ENCODE measurements at regions not wholly inside any gene's neighbourhood (a gene's known extent, or its start where the extent isn't known, plus 50 kb on each side); places are given as distances from the start of the nearest gene placed in this dataset.

GRCh38 chr2:120960770-120961366 is 225.2 kb downstream of the GLI2 start:
- peaks cover 26% of the 10 kb centered on the region for H3K36me3 ChIP-seq (ENCODE audit: control insufficient read depth, insufficient read depth, low read length)
- no peaks in the 10 kb centered on the region for H3K9me3 ChIP-seq (ENCODE audit: control insufficient read depth, insufficient read depth, low read length)
- no peak overlapping the region for H3K4me3 ChIP-seq (ENCODE audit: low read depth, low read length)
- H3K27me3 ChIP-seq (ENCODE audit: control insufficient read depth, insufficient read depth, low read length), result no peaks in the 10 kb centered on the region
- H3K4me1 ChIP-seq (ENCODE audit: control insufficient read depth, insufficient read depth, low read length), result no peaks in the 10 kb centered on the region
- no peak overlapping the region for H3K27ac ChIP-seq (ENCODE audit: low read depth, low read length)
- H3K9ac ChIP-seq (ENCODE audit: low read depth, low read length), result no peak overlapping the region

DNA sequence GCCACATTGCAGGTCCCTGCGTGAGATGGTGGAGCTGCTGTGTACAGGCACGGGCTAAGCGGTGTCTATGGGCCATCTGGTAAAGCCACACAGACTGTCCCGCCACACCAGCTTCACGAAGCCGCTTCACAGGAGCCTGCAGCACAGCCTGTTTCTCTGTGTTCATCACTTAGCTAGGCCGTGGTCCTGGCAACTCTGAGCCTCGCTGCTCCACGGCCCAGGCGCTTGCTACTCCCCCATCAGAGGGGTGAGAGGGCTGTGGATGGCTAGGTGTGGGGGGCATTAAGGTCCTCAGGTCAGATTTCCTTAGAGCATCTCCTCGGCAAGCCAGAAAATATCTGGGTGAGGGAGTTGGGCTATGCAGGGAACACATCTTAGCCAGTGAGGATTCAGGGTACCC is 225.7 kb downstream of the GLI2 start:
- Histone ChIP-seq H3K9ac (ENCODE audit: low read depth, low read length) (no peak overlapping the region), H3K9me3 (ENCODE audit: control insufficient read depth, insufficient read depth, low read length) (no peaks in the 10 kb centered on the region), H3K4me1 (ENCODE audit: control insufficient read depth, insufficient read depth, low read length) (no peaks in the 10 kb centered on the region), H3K36me3 (ENCODE audit: control insufficient read depth, insufficient read depth, low read length) (peaks cover 22% of the 10 kb centered on the region), H3K27ac (ENCODE audit: low read depth, low read length) (no peak overlapping the region), H3K4me3 (ENCODE audit: low read depth, low read length) (no peak overlapping the region), H3K27me3 (ENCODE audit: control insufficient read depth, insufficient read depth, low read length) (no peaks in the 10 kb centered on the region)

DNA sequence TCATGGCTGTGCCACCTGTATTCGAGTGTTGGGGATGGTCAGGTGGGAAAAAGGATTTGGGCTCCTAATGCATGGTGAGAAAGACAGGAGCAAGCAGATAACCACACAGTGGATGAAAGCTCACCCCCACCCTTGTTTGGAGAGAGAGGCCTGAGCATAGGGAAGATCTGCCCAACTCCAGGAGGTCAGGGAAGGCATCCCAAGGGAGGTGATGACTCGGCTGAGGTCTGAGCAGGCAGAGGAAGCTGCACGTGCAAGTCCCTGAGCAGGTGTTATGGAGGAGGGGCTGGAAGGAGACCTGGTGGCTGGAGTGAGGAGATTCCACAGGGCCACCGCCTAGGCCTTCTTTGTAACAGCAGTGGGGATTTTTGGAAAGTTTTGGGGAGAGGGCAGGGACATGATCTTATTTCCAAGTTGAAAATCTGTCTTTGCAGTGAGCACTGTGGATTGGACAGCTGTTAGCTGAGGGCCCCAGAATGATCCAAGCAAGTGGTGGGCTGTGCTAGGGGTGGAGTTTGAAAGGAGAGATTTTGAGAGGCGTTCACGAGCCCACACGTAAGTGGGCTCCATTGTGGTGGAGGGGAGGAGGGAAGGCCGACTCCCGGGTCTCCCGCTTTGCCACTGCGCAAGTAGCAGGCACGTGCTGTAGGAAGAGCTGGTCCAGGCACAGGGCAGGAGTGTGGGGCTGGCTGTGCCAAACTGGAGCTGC is 228.5 kb downstream of the GLI2 start:
- H3K9ac ChIP-seq (ENCODE audit: low read depth, low read length), result no peak overlapping the region
- peaks cover 18% of the 10 kb centered on the region for H3K36me3 ChIP-seq (ENCODE audit: control insufficient read depth, insufficient read depth, low read length)
- H3K27me3 ChIP-seq (ENCODE audit: control insufficient read depth, insufficient read depth, low read length), result no peaks in the 10 kb centered on the region
- H3K4me3 ChIP-seq (ENCODE audit: low read depth, low read length), result no peak overlapping the region
- no peak overlapping the region for H3K27ac ChIP-seq (ENCODE audit: low read depth, low read length)
- H3K4me1 ChIP-seq (ENCODE audit: control insufficient read depth, insufficient read depth, low read length), result no peaks in the 10 kb centered on the region
- H3K9me3 ChIP-seq (ENCODE audit: control insufficient read depth, insufficient read depth, low read length), result no peaks in the 10 kb centered on the region

GRCh38 chr2:120964819-120965218 is 229.2 kb downstream of the GLI2 start:
- Histone ChIP-seq H3K4me3 (ENCODE audit: low read depth, low read length) (no peak overlapping the region), H3K9me3 (ENCODE audit: control insufficient read depth, insufficient read depth, low read length) (no peaks in the 10 kb centered on the region), H3K27me3 (ENCODE audit: control insufficient read depth, insufficient read depth, low read length) (no peaks in the 10 kb centered on the region), H3K27ac (ENCODE audit: low read depth, low read length) (no peak overlapping the region), H3K4me1 (ENCODE audit: control insufficient read depth, insufficient read depth, low read length) (peaks cover 4% of the 10 kb centered on the region; the same call in 1 of the 2 replicates), H3K36me3 (ENCODE audit: control insufficient read depth, insufficient read depth, low read length) (peaks cover 20% of the 10 kb centered on the region), H3K9ac (ENCODE audit: low read depth, low read length) (no peak overlapping the region)

DNA sequence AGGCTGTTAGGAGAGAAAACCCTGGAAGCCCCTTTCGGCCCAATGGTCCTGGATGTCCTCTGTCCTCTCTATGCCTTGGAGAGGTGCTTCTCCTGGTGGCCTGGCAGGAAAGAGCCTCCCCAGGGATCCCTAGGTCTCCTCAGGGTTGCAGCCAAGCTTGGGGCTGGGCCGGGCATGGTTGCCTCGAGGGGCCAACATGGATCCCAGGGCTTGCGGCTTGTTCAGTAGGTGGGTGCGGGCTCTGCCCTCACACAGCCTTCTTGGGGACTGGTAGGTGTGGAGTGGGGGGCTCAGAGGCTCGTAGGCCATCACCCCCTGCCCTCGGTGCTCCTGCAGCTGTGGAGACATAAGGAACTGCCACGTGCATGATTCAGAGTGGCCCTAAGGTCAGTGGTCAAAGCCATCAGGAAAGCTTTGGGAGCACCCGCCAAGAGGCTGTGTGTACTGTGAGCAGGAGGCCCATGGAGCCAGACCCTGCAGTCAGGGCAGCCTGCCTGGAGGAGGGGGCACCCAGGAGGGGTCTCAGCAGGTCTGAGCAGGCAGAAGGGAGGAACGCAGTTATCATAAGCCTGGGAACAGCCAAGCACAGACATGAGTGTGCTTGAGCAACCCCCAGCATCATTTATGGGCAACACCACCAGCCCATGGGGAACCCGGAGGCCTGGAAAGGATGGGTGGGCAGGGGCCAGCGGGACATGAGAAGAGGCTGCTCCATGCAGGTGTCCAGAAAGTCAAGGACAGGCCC is 231.0 kb downstream of the GLI2 start:
- H3K27ac ChIP-seq (ENCODE audit: low read depth, low read length), result no peak overlapping the region
- H3K36me3 ChIP-seq (ENCODE audit: control insufficient read depth, insufficient read depth, low read length), result peaks cover 39% of the 10 kb centered on the region
- no peaks in the 10 kb centered on the region for H3K9me3 ChIP-seq (ENCODE audit: control insufficient read depth, insufficient read depth, low read length)
- no peaks in the 10 kb centered on the region for H3K27me3 ChIP-seq (ENCODE audit: control insufficient read depth, insufficient read depth, low read length)
- H3K4me3 ChIP-seq (ENCODE audit: low read depth, low read length), result no peak overlapping the region
- H3K9ac ChIP-seq (ENCODE audit: low read depth, low read length), result no peak overlapping the region
- H3K4me1 ChIP-seq (ENCODE audit: control insufficient read depth, insufficient read depth, low read length), result peaks cover 5% of the 10 kb centered on the region; the same call in 1 of the 2 replicates

DNA sequence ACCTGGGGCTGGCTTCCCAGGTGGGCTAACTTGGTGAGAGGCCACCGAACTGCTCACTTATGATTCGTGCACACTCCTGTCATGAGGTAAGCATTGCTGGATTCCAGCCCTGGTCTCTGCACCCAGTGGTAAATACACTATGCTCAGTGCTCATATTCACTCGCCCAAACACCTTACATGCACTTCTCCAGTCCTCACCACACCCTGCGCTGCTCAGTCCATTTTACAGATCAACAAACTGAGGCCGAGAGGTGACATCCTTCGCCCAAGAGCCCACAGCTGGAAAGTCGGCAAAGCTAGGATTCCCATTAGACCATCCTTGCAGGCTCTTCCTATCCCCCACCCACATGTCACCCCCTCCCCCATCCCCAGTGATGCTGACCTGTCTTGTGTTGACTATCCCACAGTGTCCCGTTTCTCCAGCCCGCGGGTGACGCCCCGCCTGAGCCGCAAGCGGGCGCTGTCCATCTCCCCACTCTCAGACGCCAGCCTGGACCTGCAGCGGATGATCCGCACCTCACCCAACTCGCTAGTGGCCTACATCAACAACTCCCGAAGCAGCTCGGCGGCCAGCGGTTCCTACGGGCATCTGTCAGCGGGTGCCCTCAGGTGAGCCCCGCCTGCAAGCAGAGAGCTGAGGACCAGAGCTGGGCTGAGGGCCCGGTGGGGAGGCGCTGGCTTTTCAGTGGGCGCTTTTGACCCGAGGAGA is 232.8 kb downstream of the GLI2 start:
- Histone ChIP-seq H3K9ac (ENCODE audit: low read depth, low read length) (no peak overlapping the region), H3K9me3 (ENCODE audit: control insufficient read depth, insufficient read depth, low read length) (no peaks in the 10 kb centered on the region), H3K4me1 (ENCODE audit: control insufficient read depth, insufficient read depth, low read length) (peaks cover 5% of the 10 kb centered on the region; the same call in 1 of the 2 replicates), H3K27ac (ENCODE audit: low read depth, low read length) (no peak overlapping the region), H3K27me3 (ENCODE audit: control insufficient read depth, insufficient read depth, low read length) (no peaks in the 10 kb centered on the region), H3K4me3 (ENCODE audit: low read depth, low read length) (no peak overlapping the region), H3K36me3 (ENCODE audit: control insufficient read depth, insufficient read depth, low read length) (peaks cover 56% of the 10 kb centered on the region)

DNA sequence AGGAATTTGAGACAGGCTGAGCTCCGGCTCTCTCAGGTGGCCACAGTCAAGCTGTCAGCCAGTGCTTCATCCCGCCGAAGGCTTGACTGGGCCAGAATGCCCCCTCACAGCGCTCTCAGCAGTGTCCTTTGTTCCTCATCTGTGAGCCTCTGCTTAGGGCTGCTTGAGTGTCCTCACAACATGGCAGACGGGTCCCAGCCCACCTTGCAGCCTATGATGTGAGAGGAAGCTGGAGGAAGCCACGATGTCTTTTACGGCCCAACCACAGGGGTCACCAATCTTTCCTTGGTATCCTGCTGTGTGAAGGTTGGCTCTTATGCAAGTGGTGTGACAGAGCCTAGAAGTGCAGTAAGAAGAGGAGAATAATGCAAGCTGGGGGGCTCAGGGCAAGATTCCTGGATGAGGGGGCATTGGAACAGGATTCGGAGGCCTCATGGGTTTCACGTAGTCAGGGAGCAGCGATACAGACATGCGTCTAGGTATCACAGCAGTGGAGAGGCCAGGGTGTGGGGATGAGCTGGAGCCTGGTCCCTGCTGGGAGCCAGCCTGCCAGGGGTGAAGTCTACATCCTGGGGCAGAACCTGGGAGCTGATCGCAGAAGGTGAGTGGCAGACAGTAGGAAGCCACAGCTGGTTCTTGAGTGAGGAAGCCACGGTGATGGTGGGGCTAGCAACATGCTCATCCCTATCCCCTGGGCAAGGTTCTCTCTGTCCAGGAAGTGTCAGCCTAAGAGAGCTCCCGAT is 234.1 kb downstream of the GLI2 start:
- Histone ChIP-seq H3K9ac (ENCODE audit: low read depth, low read length) (no peak overlapping the region), H3K36me3 (ENCODE audit: control insufficient read depth, insufficient read depth, low read length) (peaks cover 70% of the 10 kb centered on the region), H3K27ac (ENCODE audit: low read depth, low read length) (no peak overlapping the region), H3K9me3 (ENCODE audit: control insufficient read depth, insufficient read depth, low read length) (no peaks in the 10 kb centered on the region), H3K27me3 (ENCODE audit: control insufficient read depth, insufficient read depth, low read length) (no peaks in the 10 kb centered on the region), H3K4me3 (ENCODE audit: low read depth, low read length) (no peak overlapping the region), H3K4me1 (ENCODE audit: control insufficient read depth, insufficient read depth, low read length) (peaks cover 5% of the 10 kb centered on the region; the same call in 1 of the 2 replicates)

GRCh38 chr2:120971866-120972265 is 236.2 kb downstream of the GLI2 start:
- no peaks in the 10 kb centered on the region for H3K9me3 ChIP-seq (ENCODE audit: control insufficient read depth, insufficient read depth, low read length)
- H3K9ac ChIP-seq (ENCODE audit: low read depth, low read length), result no peak overlapping the region
- H3K27ac ChIP-seq (ENCODE audit: low read depth, low read length), result no peak overlapping the region
- no peaks in the 10 kb centered on the region for H3K27me3 ChIP-seq (ENCODE audit: control insufficient read depth, insufficient read depth, low read length)
- H3K36me3 ChIP-seq (ENCODE audit: control insufficient read depth, insufficient read depth, low read length), result peaks cover 87% of the 10 kb centered on the region
- no peak overlapping the region for H3K4me3 ChIP-seq (ENCODE audit: low read depth, low read length)
- H3K4me1 ChIP-seq (ENCODE audit: control insufficient read depth, insufficient read depth, low read length), result peaks cover 5% of the 10 kb centered on the region; the same call in 1 of the 2 replicates

DNA sequence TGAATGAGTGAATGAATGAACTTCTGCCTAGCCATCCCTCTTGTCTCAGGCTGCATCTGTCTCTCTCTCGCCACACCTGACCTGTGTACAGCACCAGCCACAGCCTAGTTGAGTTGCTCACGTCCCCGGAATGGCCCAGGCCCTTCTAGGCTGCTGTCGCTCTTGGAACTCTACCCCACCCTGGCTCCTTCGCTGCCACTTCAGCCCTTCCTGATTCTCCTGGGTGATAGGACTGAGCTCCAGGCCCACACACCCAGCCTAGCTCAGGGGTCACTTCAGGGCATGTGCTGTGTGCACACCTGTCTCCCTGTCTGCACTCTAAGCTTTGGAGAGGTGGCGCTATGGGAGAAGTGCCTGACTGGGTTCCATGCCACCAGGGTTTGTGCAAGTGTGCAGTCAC is 236.6 kb downstream of the GLI2 start:
- H3K36me3 ChIP-seq (ENCODE audit: control insufficient read depth, insufficient read depth, low read length), result peaks cover 91% of the 10 kb centered on the region
- H3K9me3 ChIP-seq (ENCODE audit: control insufficient read depth, insufficient read depth, low read length), result no peaks in the 10 kb centered on the region
- H3K4me1 ChIP-seq (ENCODE audit: control insufficient read depth, insufficient read depth, low read length), result peaks cover 5% of the 10 kb centered on the region; the same call in 1 of the 2 replicates
- no peak overlapping the region for H3K27ac ChIP-seq (ENCODE audit: low read depth, low read length)
- H3K4me3 ChIP-seq (ENCODE audit: low read depth, low read length), result no peak overlapping the region
- no peaks in the 10 kb centered on the region for H3K27me3 ChIP-seq (ENCODE audit: control insufficient read depth, insufficient read depth, low read length)
- H3K9ac ChIP-seq (ENCODE audit: low read depth, low read length), result no peak overlapping the region

DNA sequence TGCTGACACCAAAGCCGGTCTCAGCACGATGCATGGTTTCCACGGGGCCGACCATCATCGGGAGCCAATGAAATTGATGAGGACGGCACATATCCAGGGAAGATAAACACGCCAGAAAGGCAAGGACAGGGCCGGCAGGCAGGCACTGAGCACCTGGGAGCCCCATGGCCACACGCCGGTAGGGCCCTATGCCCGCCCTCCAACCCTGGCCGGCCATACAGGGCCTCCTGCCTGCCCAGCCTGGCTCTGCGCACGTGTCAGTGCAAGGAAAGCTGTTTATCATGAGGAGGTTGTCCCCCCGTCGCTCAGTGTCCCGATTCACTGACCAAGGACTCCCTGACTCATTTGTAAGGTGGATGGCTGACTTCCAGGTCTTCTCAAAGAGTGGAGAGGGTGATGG is 237.5 kb downstream of the GLI2 start:
- peaks cover 96% of the 10 kb centered on the region for H3K36me3 ChIP-seq (ENCODE audit: control insufficient read depth, insufficient read depth, low read length)
- H3K4me1 ChIP-seq (ENCODE audit: control insufficient read depth, insufficient read depth, low read length), result peaks cover 5% of the 10 kb centered on the region; the same call in 1 of the 2 replicates
- H3K27me3 ChIP-seq (ENCODE audit: control insufficient read depth, insufficient read depth, low read length), result no peaks in the 10 kb centered on the region
- no peaks in the 10 kb centered on the region for H3K9me3 ChIP-seq (ENCODE audit: control insufficient read depth, insufficient read depth, low read length)
- no peak overlapping the region for H3K9ac ChIP-seq (ENCODE audit: low read depth, low read length)
- no peak overlapping the region for H3K4me3 ChIP-seq (ENCODE audit: low read depth, low read length)
- no peak overlapping the region for H3K27ac ChIP-seq (ENCODE audit: low read depth, low read length)

Measured in HUES48 (cell line).